Endothelial cell of umbilical vein (primary cell): ENCODE measurements at regions not wholly inside any gene's neighbourhood (a gene's known extent, or its start where the extent isn't known, plus 50 kb on each side); places are given as distances from the start of the nearest gene placed in this dataset.

Experiments
- BruUV-seq: library from RNA; stranded (reverse); fragments of 400-500 nt; replicated peaks from 2 replicates; lab custom pipeline; 2021; lab: Mats Ljungman, UMichigan
- CTCF ChIA-PET: fragments of 300-600, 350-600 bp; sonication (Branson Sonifier 250); formaldehyde crosslinking; loops from one replicate; lab custom pipeline; 2021; ENCODE audit warnings: antibody characterized with exemption, inconsistent platforms; lab: Charles Lee
- POLR2A ChIA-PET: fragments of 300-600, 350-600 bp; sonication (Branson Sonifier 250); formaldehyde crosslinking; loops from one replicate; lab custom pipeline; 2021; ENCODE audit warnings: antibody characterized with exemption, inconsistent platforms; lab: Charles Lee
- DNase-seq: peaks from one replicate; pipeline ENCODE4 v3.0.0-alpha.2; 2011; ENCODE audit warnings: low read depth, low spot score
- FAIRE-seq: peaks from 2 replicates; lab custom pipeline; 2011; peaks lifted over from hg19 to GRCh38; lab: Jason Lieb, UNC
- H2AFZ ChIP-seq: 2 replicates; pipeline ENCODE4 v1.6.0; 2012; ENCODE audit warnings: low read depth, low read length, control low read depth, inconsistent platforms
- H3K27ac ChIP-seq: 2 replicates; pipeline ENCODE4 v1.5.1; 2011; ENCODE audit warnings: low read depth, mild to moderate bottlenecking, control low read depth, low read length, moderate library complexity; ENCODE audit not compliant: insufficient read depth
- H3K27me3 ChIP-seq, 2 experiments: 2 replicates each; pipeline versions ENCODE4 v1.6.0 to v1.6.1; 2011; ENCODE audit warnings: low read length in 2 of 2, mixed read lengths in 1 of 2; ENCODE audit not compliant: control insufficient read depth in 2 of 2, insufficient read depth in 2 of 2
- H3K36me3 ChIP-seq, 2 experiments: 2 replicates in 1 of 2; 3 replicates in 1 of 2; pipeline ENCODE4 v1.5.1; 2011; ENCODE audit warnings: low read length in 2 of 2, mild to moderate bottlenecking in 1 of 2, moderate library complexity in 1 of 2; ENCODE audit not compliant: control insufficient read depth in 2 of 2, insufficient read depth in 2 of 2; ENCODE audit errors: extremely low read depth in 1 of 2
- H3K4me1 ChIP-seq: 3 replicates; pipeline ENCODE4 v1.5.1; 2011; ENCODE audit warnings: mild to moderate bottlenecking, low read length; ENCODE audit not compliant: control insufficient read depth, insufficient read depth; ENCODE audit errors: extremely low read depth
- H3K4me2 ChIP-seq: 2 replicates; pipeline ENCODE4 v1.6.1; 2011; ENCODE audit warnings: low read length, control low read depth, mixed read lengths; ENCODE audit not compliant: insufficient read depth
- H3K4me3 ChIP-seq, 3 experiments: fragments of 200-600 bp in 1 of 3; sonication (generic), shearing (Covaris generic) in 1 of 3; replicated peaks in 1 of 3; 2 replicates each; pipeline ENCODE4 v1.5.1; 2011 to 2016; ENCODE audit warnings: control low read depth in 3 of 3, low read length in 3 of 3, mild to moderate bottlenecking in 2 of 3, inconsistent platforms in 1 of 3, low read depth in 1 of 3, moderate library complexity in 1 of 3; ENCODE audit not compliant: insufficient read depth in 1 of 3
- H3K79me2 ChIP-seq: 2 replicates; pipeline ENCODE4 v1.6.0; 2012; ENCODE audit warnings: low read length, inconsistent platforms; ENCODE audit not compliant: control insufficient read depth, insufficient read depth
- H3K9ac ChIP-seq: replicated peaks from 2 replicates; pipeline ENCODE3; 2011; ENCODE audit warnings: low read length, control low read depth; ENCODE audit not compliant: insufficient read depth; ENCODE audit errors: extremely low read depth
- H3K9me1 ChIP-seq: replicated peaks from 3 replicates; pipeline ENCODE4 v1.6.0; 2011; ENCODE audit warnings: mild to moderate bottlenecking, low read length; ENCODE audit not compliant: control insufficient read depth, insufficient read depth; ENCODE audit errors: extremely low read depth
- H3K9me3 ChIP-seq: replicated peaks from 2 replicates; pipeline ENCODE4 v1.5.1; 2012; ENCODE audit warnings: low read length, inconsistent platforms; ENCODE audit not compliant: control insufficient read depth, insufficient read depth
- H4K20me1 ChIP-seq: replicated peaks from 2 replicates; pipeline ENCODE3; 2011; ENCODE audit warnings: mild to moderate bottlenecking, low read length; ENCODE audit not compliant: control insufficient read depth, insufficient read depth; ENCODE audit errors: extremely low read depth
- EZH2 ChIP-seq: IDR thresholded peaks from 2 replicates; pipeline ENCODE4 v1.6.1; 2012; ENCODE audit warnings: borderline replicate concordance, low read depth, mild to moderate bottlenecking, moderate library complexity, low read length, inconsistent platforms; ENCODE audit not compliant: severe bottlenecking
- FOS ChIP-seq: IDR thresholded peaks from 2 replicates; pipeline ENCODE4 v1.6.1; 2011; ENCODE audit warnings: mild to moderate bottlenecking, low read length, moderate library complexity, borderline replicate concordance; ENCODE audit not compliant: insufficient read depth
- GATA2 ChIP-seq: IDR thresholded peaks from 2 replicates; pipeline ENCODE4 v1.7.0; 2011; ENCODE audit warnings: low read depth, mild to moderate bottlenecking, moderate library complexity, mixed read lengths, low read length; ENCODE audit not compliant: insufficient read length, insufficient read depth
- JUN ChIP-seq: IDR thresholded peaks from 2 replicates; pipeline ENCODE4 v1.6.1; 2011; ENCODE audit warnings: borderline replicate concordance, low read depth; ENCODE audit not compliant: insufficient read length, insufficient read depth
- POLR2A ChIP-seq: IDR thresholded peaks from 2 replicates; pipeline ENCODE4 v1.6.1; 2012; ENCODE audit warnings: low read depth, mild to moderate bottlenecking, control low read depth, low read length
- dilution Hi-C: fragments of 300-500 bp; cut with MboI; formaldehyde crosslinking; loops from one replicate; pipeline ENCODE4 v1.15.0; 2019; ENCODE audit warnings: low sequenced_read_pairs; ENCODE audit not compliant: extremely low pct_ligation_motif_present
- intact Hi-C: fragments of 100-400 bp; cut with micrococcal nuclease; formaldehyde crosslinking; loops from one replicate; pipeline ENCODE4 v1.10.0; 2022
- TF ChIP-seq, protein P1 (sequence below): IDR thresholded peaks from 2 replicates; pipeline ENCODE4 v1.6.1; 2011; ENCODE audit not compliant: insufficient read depth, insufficient read length
- TF ChIP-seq, protein P2 (sequence below), 2 donors: IDR thresholded peaks; 1 replicate in 1 of 2; 2 replicates in 1 of 2; pipeline ENCODE4 v1.5.1; 2011; ENCODE audit warnings: low read length in 2 of 2, mild to moderate bottlenecking in 2 of 2, moderate library complexity in 2 of 2, control low read depth in 1 of 2, inconsistent platforms in 1 of 2, low read depth in 1 of 2; ENCODE audit not compliant: insufficient read depth in 1 of 2; ENCODE audit errors: extremely low read depth in 1 of 2

DNA sequence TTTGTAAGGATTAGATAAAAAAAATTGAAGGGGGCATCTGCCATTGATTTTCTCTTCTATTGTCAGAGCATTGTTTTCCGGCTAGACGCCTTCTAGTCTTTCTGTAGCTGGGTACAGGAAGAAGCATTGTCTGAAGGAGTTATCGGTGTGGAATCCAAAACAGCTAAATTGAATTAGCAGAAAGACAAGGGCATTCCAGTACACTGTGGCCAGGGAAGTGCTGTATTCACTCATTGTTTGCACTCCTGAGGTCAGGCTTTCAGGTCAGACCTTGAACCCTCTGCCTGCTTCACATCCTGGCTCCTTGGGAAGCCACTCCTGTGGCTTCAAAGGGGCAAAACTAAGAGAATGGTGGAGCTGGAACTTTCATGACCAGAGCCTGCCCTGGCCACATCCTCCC, 81.1 kb upstream of the SNAP25 start:
- no peaks in the 10 kb centered on the region for H3K36me3 ChIP-seq
- no peak overlapping the region for H3K4me3 ChIP-seq
- no peaks in the 10 kb centered on the region for H3K9me1 ChIP-seq
- intact Hi-C loops: no loop called here
- no peaks in the 10 kb centered on the region for H3K9me3 ChIP-seq
- FAIRE-seq (no peak), DNase-seq (no peak)
- no peak overlapping the region for H3K4me2 ChIP-seq
- H3K9ac ChIP-seq: no peak overlapping the region
- H3K27ac ChIP-seq: no peak overlapping the region
- no TSS peak for BruUV-seq
- TF ChIP-seq JUN (no peak), FOS (no peak), POLR2A (no peak), GATA2 (no peak), EZH2 (no peak)
- TF ChIP-seq, protein P1, sequence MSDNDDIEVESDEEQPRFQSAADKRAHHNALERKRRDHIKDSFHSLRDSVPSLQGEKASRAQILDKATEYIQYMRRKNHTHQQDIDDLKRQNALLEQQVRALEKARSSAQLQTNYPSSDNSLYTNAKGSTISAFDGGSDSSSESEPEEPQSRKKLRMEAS: no peak
- TF ChIP-seq, protein P2, sequence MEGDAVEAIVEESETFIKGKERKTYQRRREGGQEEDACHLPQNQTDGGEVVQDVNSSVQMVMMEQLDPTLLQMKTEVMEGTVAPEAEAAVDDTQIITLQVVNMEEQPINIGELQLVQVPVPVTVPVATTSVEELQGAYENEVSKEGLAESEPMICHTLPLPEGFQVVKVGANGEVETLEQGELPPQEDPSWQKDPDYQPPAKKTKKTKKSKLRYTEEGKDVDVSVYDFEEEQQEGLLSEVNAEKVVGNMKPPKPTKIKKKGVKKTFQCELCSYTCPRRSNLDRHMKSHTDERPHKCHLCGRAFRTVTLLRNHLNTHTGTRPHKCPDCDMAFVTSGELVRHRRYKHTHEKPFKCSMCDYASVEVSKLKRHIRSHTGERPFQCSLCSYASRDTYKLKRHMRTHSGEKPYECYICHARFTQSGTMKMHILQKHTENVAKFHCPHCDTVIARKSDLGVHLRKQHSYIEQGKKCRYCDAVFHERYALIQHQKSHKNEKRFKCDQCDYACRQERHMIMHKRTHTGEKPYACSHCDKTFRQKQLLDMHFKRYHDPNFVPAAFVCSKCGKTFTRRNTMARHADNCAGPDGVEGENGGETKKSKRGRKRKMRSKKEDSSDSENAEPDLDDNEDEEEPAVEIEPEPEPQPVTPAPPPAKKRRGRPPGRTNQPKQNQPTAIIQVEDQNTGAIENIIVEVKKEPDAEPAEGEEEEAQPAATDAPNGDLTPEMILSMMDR (IDR thresholded peaks at IDR 0.05; ENCODE audit: extremely low read depth in 1 of 2, insufficient read depth in 1 of 2, low read depth in 1 of 2, low read length in 2 of 2): no peak
- dilution Hi-C loops: no loop called here
- POLR2A ChIA-PET: no interaction called here
- H3K27me3 ChIP-seq: peaks cover 0 to 2% of the 10 kb centered on the region in 2 experiments
- no peaks in the 10 kb centered on the region for H4K20me1 ChIP-seq
- no peaks in the 10 kb centered on the region for H3K4me1 ChIP-seq
- H2AFZ ChIP-seq: no peak overlapping the region
- CTCF ChIA-PET: interaction anchor here (1.0 to 1.3 kb wide), 2 partner anchors 47 to 160 kb away, joined by 3 read pairs; no protein-coding TSS in a partner anchor
- H3K79me2 ChIP-seq: no peaks in the 10 kb centered on the region
